ENCODE measurements at regions not wholly inside any gene's neighbourhood (a gene's known extent, or its start where the extent isn't known, plus 50 kb on each side); places are given as distances from the start of the nearest gene placed in this dataset.

DNA sequence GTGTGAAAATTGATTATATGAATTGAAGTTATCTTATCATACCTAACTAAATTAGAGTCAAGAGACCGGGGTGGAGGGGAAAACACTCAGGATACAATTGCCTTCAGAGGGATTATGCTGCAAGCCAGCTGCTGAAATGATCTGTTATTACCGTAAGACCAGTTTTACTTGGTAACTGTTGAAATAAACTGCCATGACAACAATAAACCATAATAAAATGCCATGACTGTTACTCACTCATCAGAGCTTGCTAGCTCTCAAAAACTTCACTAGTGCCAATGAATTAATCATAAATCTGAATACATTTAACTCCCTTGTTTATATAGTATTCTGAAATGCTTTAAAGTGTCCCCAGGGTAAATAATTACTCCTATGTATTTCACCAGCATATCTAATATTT is 68.2 kb downstream of the CASP12 start:
- Histone ChIP-seq H2AK5ac (ENCODE audit: low read depth, low read length) (no peak overlapping the region), H2BK120ac (replicated peaks; ENCODE audit: low read depth, low read length) (no peak overlapping the region), H4K8ac (ENCODE audit: extremely low read depth, insufficient read depth, low read length) (no peak overlapping the region), H3K18ac (ENCODE audit: extremely low read depth, low read length) (no peak overlapping the region), H2BK20ac (ENCODE audit: low read length) (no peak overlapping the region), H3K4me1 (replicated peaks in 1 of 4; ENCODE audit: control insufficient read depth in 3 of 4, insufficient read depth in 4 of 4, low read length in 3 of 4) (no peaks in the 10 kb centered on the region), H4K20me1 (replicated peaks in 1 of 2; ENCODE audit: control insufficient read depth in 1 of 2, insufficient read depth in 2 of 2, low read length in 2 of 2) (no peaks in the 10 kb centered on the region), H4K91ac (replicated peaks; ENCODE audit: insufficient read length, low read length) (no peak overlapping the region), H3K9me3 (ENCODE audit: insufficient read depth in 2 of 2, low read depth in 1 of 2, low read length in 1 of 2) (no peaks in the 10 kb centered on the region), H3K79me1 (ENCODE audit: low read depth, low read length) (no peaks in the 10 kb centered on the region), H3K9ac (replicated peaks in 1 of 4; ENCODE audit: extremely low read depth in 1 of 4, low read depth in 3 of 4, low read length in 3 of 4) (no peak overlapping the region), H3K79me2 (ENCODE audit: control insufficient read depth in 1 of 2, insufficient read depth in 2 of 2, low read length in 2 of 2) (no peaks in the 10 kb centered on the region), H3K4me2 (ENCODE audit: insufficient read depth in 1 of 2, low read depth in 2 of 2, low read length in 2 of 2) (no peak overlapping the region), H3K36me3 (ENCODE audit: control insufficient read depth in 2 of 4, insufficient read depth in 4 of 4, low read length in 3 of 4) (no peaks in the 10 kb centered on the region), H3K56ac (replicated peaks; ENCODE audit: insufficient read length, low read depth, low read length) (no peak overlapping the region), H3K27ac (ENCODE audit: low read depth, low read length) (no peak overlapping the region), H2BK12ac (ENCODE audit: low read depth, low read length) (no peak overlapping the region), H2BK15ac (ENCODE audit: low read length) (no peak overlapping the region), H3K4ac (replicated peaks; ENCODE audit: insufficient read length, low read depth, low read length) (no peak overlapping the region), H3K14ac (ENCODE audit: insufficient read length) (no peak overlapping the region), H3K23ac (ENCODE audit: insufficient read length) (no peak overlapping the region), H3K27me3 (replicated peaks in 1 of 4; ENCODE audit: control insufficient read depth in 3 of 4, extremely low read depth in 1 of 4, insufficient read depth in 3 of 4, low read length in 3 of 4) (no peaks in the 10 kb centered on the region), H3K23me2 (ENCODE audit: low read depth, low read length) (no peaks in the 10 kb centered on the region), H3K4me3 (ENCODE audit: extremely low read depth in 1 of 4, insufficient read depth in 2 of 4, low read depth in 3 of 4, low read length in 4 of 4) (no peak overlapping the region), H2AFZ (ENCODE audit: low read length) (no peak overlapping the region), H4K5ac (ENCODE audit: insufficient read length, low read depth, low read length) (no peak overlapping the region), H2BK5ac (ENCODE audit: low read depth, low read length) (no peak overlapping the region)
- FAIRE-seq (no peak), DNase-seq (ENCODE audit: low read depth in 1 of 2, low spot score in 2 of 2) (no peak)
- TF ChIP-seq YY1 (IDR thresholded peaks at IDR 0.05; ENCODE audit: low read depth, low read length) (no peak), KDM4A (IDR thresholded peaks at IDR 0.05; ENCODE audit: low read depth, low read length, severe bottlenecking) (no peak), CBX5 (IDR thresholded peaks at IDR 0.05; ENCODE audit: low read depth, low read length) (no peak), SP2 (IDR thresholded peaks at IDR 0.05; ENCODE audit: low read length) (no peak), SP4 (IDR thresholded peaks at IDR 0.05; ENCODE audit: low read length) (no peak), TEAD4 (IDR thresholded peaks at IDR 0.05; ENCODE audit: low read depth, low read length) (no peak)
- WGBS, 2 experiments (ENCODE audit: extremely low coverage in 1 of 2, insufficient coverage in 1 of 2, insufficient read length in 1 of 2, insufficient replicate concordance in 2 of 2, low coverage in 1 of 2, low lambda C conversion rate in 2 of 2, missing lambda C conversion rate in 1 of 2), result 86% methylated on average over 2 of the region's 2 CpGs; no CpG with 5 or more reads in 1 of the 2 experiments
- ChIA-PET CTCF (ENCODE audit: partially characterized antibody) (no interaction called here), POLR2A (ENCODE audit: partially characterized antibody) (no interaction called here)

Measured in H1 (cell line).